ENCODE measurements at regions not wholly inside any gene's neighbourhood (a gene's known extent, or its start where the extent isn't known, plus 50 kb on each side); places are given as distances from the start of the nearest gene placed in this dataset.
"Not testable (repeated sequence)": the region's sequence is repeated elsewhere in the genome, so short reads cannot be mapped to it uniquely, and the experiment has no call there.

DNA sequence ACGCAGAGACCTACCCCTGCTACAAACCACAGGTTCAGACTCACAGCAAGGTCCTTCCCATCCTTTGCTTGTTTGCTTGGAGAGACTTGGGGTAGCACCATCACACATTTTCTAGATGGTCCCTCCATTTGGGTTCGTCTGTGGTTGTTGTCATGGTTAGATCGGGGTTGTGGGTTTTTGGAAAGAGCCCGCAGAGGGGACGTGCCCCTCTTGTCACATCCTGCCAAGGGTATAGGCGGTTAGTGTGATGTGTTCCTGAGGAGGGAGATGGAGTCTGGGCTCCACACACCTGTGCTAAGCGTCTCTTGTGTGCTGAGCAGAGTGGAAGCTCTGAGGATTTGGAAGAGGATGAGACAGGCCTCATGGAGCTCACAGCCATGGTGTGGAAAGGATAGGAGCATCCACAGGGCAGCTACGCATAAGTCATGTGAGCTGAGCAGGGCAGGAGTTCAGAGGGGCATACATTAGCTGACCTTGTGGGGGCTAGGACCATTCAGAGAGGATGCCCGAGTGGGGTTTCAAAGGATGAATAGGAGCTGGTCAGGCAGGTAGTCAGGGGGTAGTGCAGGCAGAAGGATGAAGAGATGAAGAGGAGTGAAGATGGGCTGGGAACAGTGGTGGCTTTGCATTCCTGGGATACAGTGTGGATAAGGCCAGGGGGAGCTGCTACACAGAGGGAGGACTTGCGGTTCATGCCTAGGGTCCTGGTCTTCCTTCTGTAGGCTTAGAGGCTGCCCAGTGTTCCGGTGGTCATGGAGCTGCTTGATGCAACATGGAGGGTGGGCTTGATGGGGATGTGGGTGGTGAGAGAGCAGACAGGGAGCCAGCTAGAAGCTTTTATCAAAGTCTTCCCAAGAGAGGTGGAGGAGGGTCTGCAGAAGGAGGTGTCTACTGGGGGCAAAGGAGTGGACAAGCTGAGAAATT lies 62.9 kb downstream of the ACKR3 start:
- DNase-seq = no peak

DNA sequence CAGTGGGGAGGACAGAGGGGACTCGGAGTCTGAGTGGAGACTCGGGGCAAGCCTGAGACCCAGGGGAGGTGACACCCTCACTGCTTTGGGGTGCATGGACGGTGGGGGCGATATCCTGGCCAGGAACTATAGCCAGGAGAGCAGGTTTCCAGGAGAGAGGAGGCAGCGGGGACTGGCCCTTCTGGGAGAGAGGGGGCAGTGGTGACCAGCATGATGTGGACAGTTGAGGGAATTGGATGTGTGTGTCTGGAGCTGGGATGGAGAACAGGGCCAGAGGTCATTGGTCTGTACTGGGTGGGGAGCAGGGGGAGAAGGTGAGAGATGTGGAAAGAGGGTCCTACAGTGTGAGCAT lies 63.6 kb downstream of the ACKR3 start:
- DNase-seq = no peak

DNA sequence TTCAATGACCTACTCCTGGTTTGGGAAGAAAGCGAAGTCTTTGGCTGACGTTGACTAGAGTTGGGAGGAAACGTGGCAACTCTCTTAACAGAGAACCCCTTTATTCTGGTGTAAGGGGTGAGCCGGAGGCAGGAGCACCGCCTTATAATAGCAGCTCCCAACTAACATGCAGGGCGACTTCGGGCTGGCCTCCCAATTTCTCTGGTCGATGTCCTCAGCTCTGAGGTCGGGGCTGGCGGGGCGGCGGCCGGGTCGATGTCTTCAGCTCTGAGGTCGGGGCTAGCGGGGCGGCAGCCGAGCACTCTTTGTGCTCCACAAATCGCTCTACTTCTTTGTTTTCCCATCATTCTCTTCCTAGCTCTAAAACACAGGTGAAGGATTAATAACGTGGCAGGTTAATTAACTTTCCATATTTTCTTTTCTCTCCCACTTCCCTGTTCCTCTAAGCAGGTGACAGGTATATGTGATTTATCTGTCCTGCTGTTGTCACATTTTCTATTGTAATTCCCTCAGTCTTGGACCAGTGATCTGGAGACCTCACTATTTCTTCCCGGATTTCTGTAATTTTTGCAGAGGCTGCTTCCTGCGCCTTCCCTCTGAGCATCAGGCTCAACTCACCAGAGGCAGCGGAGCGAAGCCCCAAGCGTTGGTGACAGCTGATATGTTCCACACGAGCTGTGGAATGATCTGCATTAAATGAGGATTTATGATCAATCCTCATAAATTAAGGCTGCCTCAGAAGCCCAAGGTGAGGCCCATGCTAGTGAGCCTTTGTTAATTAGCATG lies 64.3 kb downstream of the ACKR3 start:
- no peak for DNase-seq

DNA sequence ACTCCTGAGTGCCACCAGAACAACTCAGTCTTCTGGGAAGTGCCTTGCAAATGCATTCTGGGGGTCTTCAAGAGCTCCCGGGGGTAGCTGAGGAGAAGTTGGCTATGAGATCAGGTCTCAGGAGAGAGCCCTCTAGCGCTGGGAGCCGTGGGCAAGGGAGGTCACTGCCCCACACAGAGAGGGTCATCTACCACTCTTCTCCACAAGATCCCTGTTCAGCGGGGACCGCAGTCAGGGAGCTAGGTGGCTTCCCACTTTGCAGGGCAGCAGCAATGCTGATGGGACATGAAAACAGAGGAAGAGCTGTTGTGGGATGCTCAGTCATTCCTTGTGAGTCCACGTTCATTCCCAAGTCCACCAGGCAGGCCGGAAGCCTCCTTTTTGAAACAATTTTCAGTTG lies 66.6 kb downstream of the ACKR3 start:
- DNase-seq = no peak

DNA sequence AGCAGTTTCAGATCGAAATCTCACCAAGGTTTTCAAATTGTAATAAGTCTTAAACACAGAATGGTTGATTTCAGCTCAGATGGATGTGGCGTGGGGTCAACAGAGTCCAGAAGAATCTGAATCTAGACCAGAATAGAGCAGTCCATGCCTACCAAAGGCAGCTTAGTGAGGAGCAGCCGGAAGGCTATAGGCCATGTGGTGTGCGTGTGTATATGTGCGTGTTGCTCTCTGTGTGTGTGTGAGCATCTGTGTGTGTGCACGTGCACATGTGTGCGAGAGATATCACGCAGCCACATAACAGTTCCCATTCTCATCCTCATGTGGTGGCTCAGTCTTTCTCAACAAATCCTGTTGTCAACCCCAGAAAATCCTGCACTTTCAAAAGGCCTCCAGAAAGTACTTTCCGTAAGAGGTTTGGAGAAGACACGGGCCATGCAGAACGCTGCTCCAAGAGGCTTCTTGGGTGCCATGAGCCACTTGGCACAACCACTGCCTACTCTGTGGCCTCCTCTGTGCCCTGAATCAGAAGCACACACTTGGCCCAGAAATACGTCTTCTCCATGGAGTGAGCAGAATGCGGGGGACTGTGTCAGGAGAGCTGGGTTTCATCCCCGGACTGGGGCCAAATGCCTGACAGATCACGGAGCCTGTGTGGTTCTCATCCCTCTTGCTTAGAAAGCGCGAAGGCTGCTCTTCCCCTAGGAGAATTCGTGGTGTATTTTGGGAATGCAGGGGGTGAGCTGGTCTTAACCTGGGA lies 67.3 kb downstream of the ACKR3 start:
- no peak for DNase-seq

DNA sequence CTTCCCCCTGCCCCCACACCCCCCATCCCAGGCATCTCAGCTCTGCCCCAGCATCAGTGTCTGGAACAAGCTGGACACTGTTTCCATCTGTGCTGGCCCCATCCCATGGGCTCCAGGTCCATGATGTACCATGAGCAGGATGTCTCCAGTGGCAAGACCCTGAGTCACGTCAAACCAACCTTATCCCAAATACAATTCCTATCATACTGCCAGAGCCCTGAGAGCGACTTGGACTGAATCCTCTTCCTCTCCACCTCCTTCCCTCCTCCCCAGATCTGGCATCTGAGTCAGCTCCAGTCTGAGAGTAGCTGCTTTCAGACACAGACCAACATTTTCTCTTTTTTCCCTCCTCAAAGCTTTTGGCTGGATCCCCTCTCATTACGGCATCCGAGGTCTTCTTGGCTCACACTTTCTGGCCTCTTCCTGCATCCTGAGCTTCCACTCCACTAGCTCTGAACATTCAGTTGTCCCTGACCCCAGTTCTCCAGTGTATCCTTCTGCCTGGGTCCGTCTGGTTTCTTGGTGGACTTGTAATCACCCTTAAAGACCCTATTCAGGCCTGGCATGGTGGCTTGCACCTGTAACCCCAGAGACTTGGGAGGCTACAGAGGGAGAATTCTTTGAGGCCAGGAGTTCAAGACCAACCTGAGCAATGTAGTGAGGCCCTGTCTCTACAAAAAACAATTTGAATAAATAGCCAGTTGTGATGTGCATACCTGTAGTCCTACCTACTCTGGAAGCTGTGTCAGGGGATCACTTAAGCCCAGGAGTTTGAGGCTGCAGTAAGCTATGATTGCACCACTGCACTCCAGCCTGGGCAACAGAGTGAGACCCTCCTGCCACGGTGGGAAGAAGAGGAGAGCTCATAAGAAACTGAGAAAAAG lies 68.3 kb downstream of the ACKR3 start:
- DNase-seq = no peak

DNA sequence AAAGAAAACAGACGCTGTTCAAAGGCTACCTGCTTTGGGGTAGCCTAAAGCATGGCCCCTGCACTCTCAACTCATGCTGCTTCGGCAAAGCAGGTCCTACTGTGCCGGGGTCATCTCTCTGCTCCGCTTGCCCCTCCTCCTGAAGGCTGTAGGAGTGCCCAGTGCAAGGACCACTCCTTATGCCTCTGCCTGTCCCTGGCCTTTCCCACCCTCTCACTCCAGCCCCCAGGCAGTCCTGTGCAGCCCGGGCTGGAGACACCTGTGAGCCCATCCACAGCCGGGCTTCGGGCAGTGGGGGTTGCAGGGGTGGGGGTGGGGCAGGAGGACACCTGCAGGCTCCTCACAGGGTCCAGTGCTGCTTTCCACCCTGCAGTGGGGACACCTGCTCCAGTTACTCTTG lies 69.1 kb downstream of the ACKR3 start:
- DNase-seq = no peak

DNA sequence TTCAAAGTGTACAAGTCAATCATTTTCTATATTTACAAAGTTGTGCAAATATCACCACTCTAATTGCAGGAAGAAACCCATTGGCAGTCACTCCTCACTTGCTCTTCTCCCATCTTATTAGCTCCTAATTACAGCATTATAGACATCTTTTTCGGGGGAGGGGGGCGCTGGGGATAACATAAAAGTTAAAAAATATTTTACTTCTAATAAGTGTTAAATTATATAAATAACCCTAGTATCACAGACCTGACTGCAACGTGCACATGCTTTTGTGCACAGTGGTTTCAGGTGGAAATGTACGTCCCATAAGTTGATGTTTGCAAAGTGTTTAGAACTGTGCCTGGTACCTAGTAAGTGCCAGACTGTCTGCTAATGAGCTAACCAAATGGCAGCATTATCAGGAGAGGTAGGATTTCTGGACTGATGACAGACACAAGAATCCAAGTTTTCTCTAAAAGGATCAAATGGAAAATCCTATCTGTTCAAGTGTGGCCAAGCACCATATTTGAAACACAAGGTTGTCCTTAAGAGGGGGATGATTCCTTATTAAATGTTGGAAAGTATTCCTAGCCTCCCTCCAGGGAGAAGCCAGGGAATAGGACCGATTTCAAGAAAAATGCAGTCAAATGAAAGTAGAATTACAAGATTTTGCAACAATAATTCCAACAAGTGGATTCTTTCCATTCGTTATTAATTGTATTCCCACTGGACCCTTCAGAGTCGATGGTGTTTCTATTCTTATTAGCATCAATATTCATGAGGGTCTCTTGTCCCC lies 70.0 kb downstream of the ACKR3 start:
- no peak for DNase-seq

DNA sequence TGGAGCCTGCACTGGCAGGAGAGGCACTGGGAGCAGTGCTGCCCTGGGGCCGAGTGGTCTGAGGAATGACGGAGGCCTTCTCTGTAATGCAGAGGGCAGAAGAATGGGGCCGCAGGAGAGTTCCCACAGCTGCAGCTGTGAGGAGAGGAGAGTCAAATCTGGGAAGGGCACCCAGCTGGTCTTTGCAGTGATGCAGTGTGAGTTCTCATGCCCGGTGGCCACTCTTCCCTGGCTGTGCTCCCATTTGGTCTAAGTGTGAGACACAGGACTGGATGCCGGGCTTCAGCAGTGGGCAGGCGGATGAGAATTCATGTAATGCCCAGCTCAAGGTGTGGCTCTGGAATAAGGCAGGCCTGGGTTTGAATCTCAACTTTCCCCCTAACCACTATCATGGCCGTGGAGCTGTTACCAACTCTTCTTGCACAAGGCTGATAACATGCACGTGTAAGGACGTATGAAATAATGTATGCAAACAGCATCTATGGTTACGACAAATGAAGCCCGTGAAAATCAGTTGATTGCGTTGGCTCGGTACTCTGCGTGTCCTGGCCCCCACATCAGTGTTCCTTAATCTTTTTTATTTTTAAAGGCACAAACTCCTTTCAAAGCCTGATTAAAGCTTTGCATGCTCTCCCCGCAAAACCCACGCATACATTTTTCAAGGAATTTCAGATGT lies 71.6 kb downstream of the ACKR3 start:
- no peak for DNase-seq

DNA sequence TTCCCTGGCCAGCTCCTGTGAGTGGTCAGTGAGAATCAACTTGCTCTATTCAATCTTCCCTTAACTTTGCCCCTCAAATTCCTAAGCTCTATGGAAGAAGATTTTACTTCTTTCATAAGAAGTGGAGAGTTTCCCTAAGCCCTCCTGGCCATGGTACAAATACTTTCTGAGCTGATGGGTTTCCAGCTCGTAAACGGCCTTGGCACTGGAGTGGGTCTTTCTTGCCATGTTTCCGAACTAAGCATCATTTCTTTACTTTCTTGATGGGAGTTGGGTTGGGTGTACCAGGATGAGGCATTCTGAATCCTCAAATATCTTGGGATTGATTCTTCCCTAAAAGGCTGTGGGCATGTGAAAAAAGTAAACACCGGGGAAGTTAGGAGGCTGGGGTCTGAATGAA lies 72.5 kb downstream of the ACKR3 start:
- DNase-seq = peak in 2 of 56 donors; percentile 12 to 23

DNA sequence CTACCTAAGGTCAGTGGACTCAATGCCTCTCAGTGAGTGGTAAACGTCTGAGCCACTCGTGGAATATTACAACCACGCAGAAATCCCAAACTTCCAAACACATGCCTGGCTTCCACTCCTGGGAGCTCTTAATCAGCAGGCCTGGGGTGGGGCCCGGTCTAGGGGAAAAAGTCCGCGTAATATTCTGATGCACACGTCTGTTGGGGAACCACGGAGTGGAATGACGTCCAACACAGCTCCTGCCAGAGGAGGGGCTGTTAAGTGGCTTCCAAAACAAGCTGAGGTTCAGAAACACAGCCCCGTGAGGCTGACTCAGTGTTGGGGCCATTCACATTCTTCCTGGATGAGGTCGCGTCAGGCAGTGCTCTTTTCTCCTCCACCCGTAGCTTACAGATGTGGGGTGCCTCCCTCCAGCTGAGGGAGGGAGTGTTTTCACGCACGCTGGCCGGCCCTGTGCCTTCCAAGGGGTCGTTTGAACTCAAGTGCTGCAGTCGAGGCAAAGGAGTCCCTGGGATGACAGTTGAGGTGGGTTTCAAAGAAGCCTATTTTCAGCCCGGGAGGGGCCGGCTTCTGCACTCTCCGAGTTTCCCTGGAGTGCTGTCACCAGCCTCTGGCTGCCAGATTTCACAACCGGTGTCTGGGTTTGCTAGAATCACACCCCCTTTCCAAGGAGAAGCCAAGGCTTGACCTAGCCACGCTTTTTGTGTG lies 73.1 kb downstream of the ACKR3 start:
- DNase-seq = no peak

DNA sequence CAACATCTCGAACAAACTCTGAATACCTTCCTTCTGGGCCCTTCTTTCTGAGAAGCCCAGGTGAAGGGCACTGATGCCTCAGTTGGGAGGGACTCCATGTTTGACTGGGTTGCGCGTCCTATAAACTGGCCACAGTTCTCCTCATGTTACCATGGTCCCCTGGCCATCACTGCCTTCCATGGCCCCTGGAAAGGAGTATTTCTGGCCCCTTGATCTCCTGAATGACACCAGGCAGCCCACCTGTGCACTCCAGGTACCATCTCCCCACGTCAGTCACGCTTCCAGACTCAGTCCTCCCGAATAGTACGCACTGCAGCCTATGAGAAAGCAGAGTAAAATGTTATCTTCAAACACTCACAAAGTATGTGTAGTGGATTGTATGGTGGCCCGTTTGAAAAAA lies 73.9 kb downstream of the ACKR3 start:
- no peak for DNase-seq

DNA sequence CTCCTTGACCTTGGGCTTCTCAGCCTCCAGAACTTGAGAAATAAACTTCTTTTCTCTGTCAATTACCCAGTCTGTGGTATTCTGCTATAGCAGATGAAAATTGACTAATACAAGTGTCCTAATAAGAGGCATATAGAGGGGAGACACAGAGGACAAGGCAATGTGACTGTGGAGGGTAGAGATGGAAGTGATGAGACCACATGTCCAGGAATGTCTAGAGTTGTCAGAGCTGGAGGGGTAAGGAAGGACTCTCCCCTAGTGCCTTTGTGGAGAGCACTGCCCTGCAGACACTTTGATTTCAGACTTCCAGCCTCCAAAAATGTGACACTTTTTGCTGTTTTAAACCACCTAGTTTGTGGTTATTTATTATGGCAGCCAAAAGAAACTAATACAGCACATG lies 74.4 kb downstream of the ACKR3 start:
- no peak for DNase-seq

DNA sequence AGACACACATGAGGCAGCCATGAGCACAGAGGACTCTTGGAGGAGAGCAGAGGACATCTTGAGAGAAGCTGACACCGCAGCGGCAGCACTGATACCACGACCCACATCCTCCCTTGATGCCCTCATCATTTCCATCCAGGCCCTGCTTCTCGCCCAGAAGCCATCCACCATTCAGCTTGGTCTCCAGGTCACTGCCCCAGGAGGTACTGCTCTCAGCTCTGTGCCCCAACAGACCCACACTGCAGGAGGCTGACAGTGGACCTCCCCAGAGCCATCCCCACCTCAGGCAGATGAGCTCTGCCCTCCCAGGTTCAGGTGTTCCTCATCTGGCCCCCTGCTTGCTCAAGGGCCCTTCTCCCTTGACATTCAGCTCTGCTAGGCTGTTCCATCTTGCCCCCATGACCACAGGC lies 74.9 kb downstream of the ACKR3 start:
- no peak for DNase-seq

DNA sequence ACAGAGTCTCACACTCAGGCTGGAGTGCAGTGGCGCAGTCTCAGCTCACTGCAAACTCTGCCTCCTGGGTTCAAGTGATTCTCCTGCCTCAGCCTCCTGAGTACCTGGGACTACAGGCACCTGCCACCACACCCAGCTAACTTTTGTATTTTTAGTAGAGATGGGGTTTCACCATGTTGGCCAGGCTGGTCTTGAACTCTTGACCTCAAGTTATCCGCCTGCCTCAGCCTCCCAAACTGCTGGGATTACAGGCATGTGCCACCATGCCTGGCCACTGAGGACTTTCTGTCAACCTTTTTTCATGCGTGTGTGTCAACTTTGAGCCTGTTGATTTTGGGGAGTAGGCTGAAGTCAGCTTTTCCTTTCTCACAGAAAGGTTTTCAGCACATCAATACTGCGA lies 75.5 kb downstream of the ACKR3 start:
- DNase-seq = not testable (repeated sequence)

DNA sequence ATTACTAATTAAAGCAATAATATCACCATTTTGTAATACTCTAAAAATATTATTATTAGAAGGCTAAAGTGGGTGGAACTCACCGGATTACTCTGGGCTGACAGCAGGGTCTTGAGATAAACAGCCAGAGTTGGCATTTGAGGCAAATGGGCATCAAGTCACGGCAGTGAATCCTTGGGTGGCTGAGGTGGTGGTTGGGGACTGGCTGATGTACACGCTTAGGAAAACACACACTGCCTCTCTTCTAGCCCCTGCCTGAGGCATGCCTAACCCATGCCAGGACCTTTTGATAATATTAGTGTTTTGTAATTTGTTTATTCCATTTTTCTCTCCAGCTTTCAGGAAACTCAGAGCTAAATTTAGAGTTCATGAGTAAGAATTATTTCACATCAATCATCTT lies 76.8 kb downstream of the ACKR3 start:
- DNase-seq = no peak

DNA sequence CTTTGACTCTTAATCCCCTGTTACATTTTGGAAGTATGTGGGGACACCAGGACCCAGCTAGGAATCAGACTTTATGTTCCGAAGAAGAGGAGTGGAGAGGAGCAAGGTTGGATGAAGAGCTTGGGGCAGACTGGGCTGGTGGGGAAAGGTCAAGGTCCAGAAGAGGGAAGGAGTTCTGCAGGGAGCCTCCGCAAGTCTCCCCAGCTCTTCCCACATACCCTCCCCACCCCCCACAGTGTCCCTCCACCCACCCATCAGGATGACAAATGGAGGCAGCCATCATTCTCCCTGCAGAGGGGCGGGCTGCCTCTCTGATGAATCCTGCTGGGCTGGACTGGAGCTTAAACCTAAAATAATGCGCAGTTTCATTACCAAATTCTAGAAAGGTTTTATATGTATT lies 77.2 kb downstream of the ACKR3 start:
- no peak for DNase-seq

DNA sequence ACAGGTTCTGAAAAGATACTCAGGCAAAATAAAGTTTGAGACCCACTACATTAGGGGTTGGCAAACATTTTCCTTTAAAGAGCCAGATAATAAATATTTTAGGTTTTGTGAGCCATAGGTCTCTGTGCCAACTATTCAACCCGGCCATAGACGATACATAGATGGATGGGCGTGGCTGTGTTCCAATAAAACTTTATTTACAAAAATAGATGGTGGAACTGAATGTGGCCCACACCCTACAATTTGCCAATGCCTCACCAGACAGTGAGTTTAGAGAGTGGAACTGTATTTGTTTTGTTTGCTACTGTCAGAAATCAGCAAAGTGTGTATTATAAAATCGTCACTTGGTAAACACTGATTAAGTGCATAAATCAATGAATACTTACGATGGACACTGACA lies 78.0 kb downstream of the ACKR3 start:
- DNase-seq = no peak

DNA sequence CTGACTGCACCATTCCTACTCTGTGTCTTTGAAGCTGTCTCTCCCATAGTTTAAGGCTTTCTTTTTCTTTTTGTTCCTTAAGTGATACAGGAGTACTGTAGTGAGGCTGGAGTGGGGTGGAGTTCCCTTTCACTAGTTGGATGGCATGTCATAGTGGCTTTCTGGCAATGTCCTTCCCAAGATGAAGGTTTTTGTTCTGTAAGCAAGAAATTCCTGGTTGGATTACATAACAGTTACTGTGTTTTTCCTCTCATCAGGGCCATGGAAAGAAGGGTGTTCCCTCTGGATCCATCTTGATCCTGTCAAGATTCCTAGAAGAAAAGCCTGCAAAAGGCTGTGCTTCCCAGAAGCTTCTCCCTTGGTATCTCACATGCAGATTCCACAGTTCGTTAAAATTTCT lies 84.2 kb downstream of the ACKR3 start:
- DNase-seq = no peak

All from amygdala (tissue), 56 donors.